Astrocyte of the cerebellum (primary cell): ENCODE measurements at regions not wholly inside any gene's neighbourhood (a gene's known extent, or its start where the extent isn't known, plus 50 kb on each side); places are given as distances from the start of the nearest gene placed in this dataset.
"Not testable (repeated sequence)": the region's sequence is repeated elsewhere in the genome, so short reads cannot be mapped to it uniquely, and the experiment has no call there.

Experiments used
- DNase-seq: peaks from one replicate; pipeline ENCODE4 v3.0.0-alpha.2; 2011; ENCODE audit warnings: low read depth
- H3K4me3 ChIP-seq: 2 replicates; pipeline ENCODE4 v1.5.1; 2011; ENCODE audit warnings: mild to moderate bottlenecking, low read depth, low read length, moderate library complexity
- in situ Hi-C: cut with HindIII; loops from 2 replicates; pipeline ENCODE4 v1.10.0; 2017; ENCODE audit warnings: low sequenced_read_pairs

- H3K4me3 ChIP-seq, in situ Hi-C loops: not testable (repeated sequence)
Observed at GRCh38 chr2:111301677-111302076, 181.0 kb downstream of the BCL2L11 start.

GRCh38 chr2:111302397-111303218, 181.9 kb downstream of the BCL2L11 start:
- in situ Hi-C loops, DNase-seq, H3K4me3 ChIP-seq: not testable (repeated sequence)

More at GRCh38 chr2:111301677-111302076, 181.0 kb downstream of the BCL2L11 start:
- DNase-seq = not testable (repeated sequence)

- H3K4me3 ChIP-seq, in situ Hi-C loops, DNase-seq: not testable (repeated sequence)
Observed at GRCh38 chr2:111307302-111307701, 186.6 kb downstream of the BCL2L11 start.

- H3K4me3 ChIP-seq, DNase-seq, in situ Hi-C loops: not testable (repeated sequence)
Observed at GRCh38 chr2:111309231-111310075, 188.7 kb downstream of the BCL2L11 start.

- in situ Hi-C loops, DNase-seq: not testable (repeated sequence)
Observed at GRCh38 chr2:111310395-111310794, 189.7 kb downstream of the BCL2L11 start.

GRCh38 chr2:111311568-111311967, 190.9 kb downstream of the BCL2L11 start:
- in situ Hi-C loops = not testable (repeated sequence)

More at GRCh38 chr2:111310395-111310794, 189.7 kb downstream of the BCL2L11 start:
- H3K4me3 ChIP-seq = not testable (repeated sequence)

GRCh38 chr2:111312897-111313607, 192.3 kb downstream of the BCL2L11 start:
- H3K4me3 ChIP-seq, in situ Hi-C loops: not testable (repeated sequence)
- DNase-seq = peak; percentile 45

More at GRCh38 chr2:111311568-111311967, 190.9 kb downstream of the BCL2L11 start:
- not testable (repeated sequence) for DNase-seq, H3K4me3 ChIP-seq

GRCh38 chr2:111313711-111314110, 193.0 kb downstream of the BCL2L11 start:
- H3K4me3 ChIP-seq, in situ Hi-C loops, DNase-seq: not testable (repeated sequence)

GRCh38 chr2:111315188-111315917, 194.6 kb downstream of the BCL2L11 start:
- H3K4me3 ChIP-seq, in situ Hi-C loops, DNase-seq: not testable (repeated sequence)

- H3K4me3 ChIP-seq, DNase-seq, in situ Hi-C loops: not testable (repeated sequence)
Observed at GRCh38 chr2:111316221-111316741, 195.6 kb downstream of the BCL2L11 start.

GRCh38 chr2:111316881-111317549, 196.3 kb downstream of the BCL2L11 start:
- DNase-seq, H3K4me3 ChIP-seq, in situ Hi-C loops: not testable (repeated sequence)

GRCh38 chr2:111319552-111319951, 198.8 kb downstream of the BCL2L11 start:
- DNase-seq, H3K4me3 ChIP-seq, in situ Hi-C loops: not testable (repeated sequence)

- H3K4me3 ChIP-seq, in situ Hi-C loops, DNase-seq: not testable (repeated sequence)
Observed at GRCh38 chr2:111320264-111320663, 199.6 kb downstream of the BCL2L11 start.

GRCh38 chr2:111320965-111321364, 200.3 kb downstream of the BCL2L11 start:
- in situ Hi-C loops, H3K4me3 ChIP-seq: not testable (repeated sequence)
- peak; percentile 47 for DNase-seq

GRCh38 chr2:111323384-111323783, 202.7 kb downstream of the BCL2L11 start:
- DNase-seq, in situ Hi-C loops, H3K4me3 ChIP-seq: not testable (repeated sequence)

- H3K4me3 ChIP-seq, DNase-seq, in situ Hi-C loops: not testable (repeated sequence)
Observed at GRCh38 chr2:111327726-111328125, 207.0 kb downstream of the BCL2L11 start.
